A549 (cell line): ENCODE measurements at regions not wholly inside any gene's neighbourhood (a gene's known extent, or its start where the extent isn't known, plus 50 kb on each side); places are given as distances from the start of the nearest gene placed in this dataset.

ENCODE experiments used
- ATAC-seq, 2 experiments: fragments of 200-7000 bp in 1 of 2; fragments of >200 bp in 1 of 2; cut with Nextera tagmentation in 1 of 2; cut with Tn5 transposase in 1 of 2; 3 replicates each; pipeline versions ENCODE4 v1.8.0 to v1.9.1; 2018 to 2020; ENCODE audit warnings: mild to moderate bottlenecking in 1 of 2, moderate library complexity in 1 of 2
- CTCF ChIA-PET: fragments of 300-600 bp; sonication (Branson Sonifier 250); formaldehyde crosslinking; extraction: SDS; loops from one replicate; lab custom pipeline; 2021; ENCODE audit warnings: antibody characterized with exemption, inconsistent platforms; lab: Yijun Ruan, JAX
- POLR2A ChIA-PET: fragments of 350-600 bp; formaldehyde crosslinking; extraction: SDS; loops from one replicate; lab custom pipeline; 2021; ENCODE audit warnings: antibody characterized with exemption, inconsistent platforms; lab: Yijun Ruan, JAX
- DNase-seq, 2 experiments: peaks; one replicate each; pipeline versions ENCODE4 v3.0.0 to v3.0.0-alpha.2; 2011 to 2016; ENCODE audit warnings: low read depth in 1 of 2, low spot score in 1 of 2
- FAIRE-seq: peaks from 2 replicates; lab custom pipeline; 2011; peaks lifted over from hg19 to GRCh38; lab: Jason Lieb, UNC
- H3K27ac ChIP-seq, 2 experiments: fragments of >200 bp; sonication (Bioruptor Twin); formaldehyde crosslinking; 3 replicates each; pipeline ENCODE4 v1.5.1; 2016 to 2017
- H3K4me1 ChIP-seq: fragments of >200 bp; sonication (Bioruptor Twin); formaldehyde crosslinking; 3 replicates; pipeline ENCODE4 v1.6.1; 2016
- H3K4me2 ChIP-seq: fragments of >200 bp; sonication (Bioruptor Twin); formaldehyde crosslinking; 3 replicates; pipeline ENCODE4 v1.6.1; 2016
- H3K4me3 ChIP-seq: fragments of >200 bp; sonication (Bioruptor Twin); formaldehyde crosslinking; 3 replicates; pipeline ENCODE4 v1.5.1; 2016
- H3K9me3 ChIP-seq: fragments of >200 bp; sonication (Bioruptor Twin); formaldehyde crosslinking; 3 replicates; pipeline ENCODE4 v1.6.1; 2016
- CBX8 ChIP-seq: fragments of 200-600 bp; sonication (generic); IDR thresholded peaks from 2 replicates; pipeline ENCODE4 v1.6.1; 2016
- CHD2 ChIP-seq: fragments of 150-350 bp; IDR thresholded peaks from 2 replicates; pipeline ENCODE4 v1.6.1; 2014; ENCODE audit warnings: low read length; ENCODE audit not compliant: partially characterized antibody
- CHD4 ChIP-seq: fragments of 200-600 bp; sonication (generic); IDR thresholded peaks from 2 replicates; pipeline ENCODE4 v1.6.1; 2016; ENCODE audit warnings: antibody characterized with exemption, mild to moderate bottlenecking, borderline replicate concordance
- EHF ChIP-seq: fragments of 250-450 bp; sonication (Bioruptor Pico); IDR thresholded peaks from 2 replicates; pipeline ENCODE4 v1.5.0; 2020; ENCODE audit warnings: mild to moderate bottlenecking
- ESRRA ChIP-seq: fragments of 150-350 bp; IDR thresholded peaks from 2 replicates; pipeline ENCODE4 v1.6.1; 2014; ENCODE audit warnings: mild to moderate bottlenecking, low read length, borderline replicate concordance
- FOSL2 ChIP-seq, 2 experiments: fragments of 450-650 bp in 1 of 2; fragments of >200 bp in 1 of 2; sonication (Bioruptor Twin) in 1 of 2; formaldehyde crosslinking; IDR thresholded peaks; 2 replicates each; pipeline versions ENCODE4 v1.5.0 to v1.6.1; 2016 to 2020; ENCODE audit warnings: mild to moderate bottlenecking in 1 of 2, moderate library complexity in 1 of 2
- GATA3 ChIP-seq: IDR thresholded peaks from 2 replicates; pipeline ENCODE4 v1.6.1; 2012; ENCODE audit warnings: borderline replicate concordance
- HDAC2 ChIP-seq: fragments of 200-600 bp; sonication (generic); IDR thresholded peaks from 2 replicates; pipeline ENCODE4 v1.6.1; 2016
- HOXA7 ChIP-seq: fragments of 250-450 bp; sonication (Bioruptor Pico); IDR thresholded peaks from 2 replicates; pipeline ENCODE4 v1.5.0; 2020; ENCODE audit warnings: mild to moderate bottlenecking, moderate library complexity
- HOXB13 ChIP-seq: fragments of 250-450 bp; sonication (Bioruptor Pico); IDR thresholded peaks from 2 replicates; pipeline ENCODE4 v1.5.0; 2020; ENCODE audit warnings: low read depth, mild to moderate bottlenecking, moderate library complexity
- JUNB ChIP-seq: fragments of >200 bp; sonication (Bioruptor Twin); formaldehyde crosslinking; IDR thresholded peaks from 2 replicates; pipeline ENCODE4 v1.6.1; 2016
- KDM1A ChIP-seq: fragments of 200-600 bp; sonication (generic); IDR thresholded peaks from 2 replicates; pipeline ENCODE4 v1.6.1; 2016; ENCODE audit warnings: low read depth, mild to moderate bottlenecking
- KDM5A ChIP-seq: fragments of 200-600 bp; sonication (generic); IDR thresholded peaks from 2 replicates; pipeline ENCODE4 v1.6.1; 2016; ENCODE audit warnings: antibody characterized with exemption, mild to moderate bottlenecking
- MYC ChIP-seq: IDR thresholded peaks from 2 replicates; pipeline ENCODE4 v1.6.1; 2012; ENCODE audit warnings: mild to moderate bottlenecking, inconsistent platforms, low read length, improper control_type of control experiment, borderline replicate concordance
- NPAS2 ChIP-seq: fragments of 250-450 bp; sonication (Bioruptor Pico); IDR thresholded peaks from 2 replicates; pipeline ENCODE4 v1.8.0; 2022; ENCODE audit warnings: mild to moderate bottlenecking, moderate library complexity, borderline replicate concordance
- PHF8 ChIP-seq: fragments of 200-600 bp; sonication (generic); IDR thresholded peaks from 2 replicates; pipeline ENCODE4 v1.6.1; 2016; ENCODE audit warnings: low read depth, mild to moderate bottlenecking, antibody characterized with exemption, moderate library complexity, borderline replicate concordance
- POLR2A ChIP-seq: IDR thresholded peaks from 2 replicates; pipeline ENCODE4 v1.6.1; 2012; ENCODE audit warnings: mild to moderate bottlenecking, low read length
- RARB ChIP-seq: fragments of 250-450 bp; sonication (Bioruptor Pico); IDR thresholded peaks from 2 replicates; pipeline ENCODE4 v1.8.0; 2021; ENCODE audit warnings: mild to moderate bottlenecking, moderate library complexity
- RCOR1 ChIP-seq: fragments of 150-350 bp; IDR thresholded peaks from 2 replicates; pipeline ENCODE4 v1.6.1; 2014; ENCODE audit warnings: antibody characterized with exemption, low read length, low read depth
- RNF2 ChIP-seq: fragments of 200-600 bp; sonication (generic); IDR thresholded peaks from 2 replicates; pipeline ENCODE4 v1.6.1; 2016; ENCODE audit warnings: low read depth, mild to moderate bottlenecking, antibody characterized with exemption, moderate library complexity, borderline replicate concordance
- TP53 ChIP-seq: fragments of 250-450 bp; sonication (Bioruptor Pico); IDR thresholded peaks from 2 replicates; pipeline ENCODE4 v1.5.0; 2021; ENCODE audit warnings: mild to moderate bottlenecking, moderate library complexity
- ZC3H11A ChIP-seq: fragments of 450-650 bp; IDR thresholded peaks from 2 replicates; pipeline ENCODE4 v1.6.1; 2014; ENCODE audit warnings: antibody characterized with exemption, mild to moderate bottlenecking
- ZFP36 ChIP-seq: fragments of 450-650 bp; IDR thresholded peaks from 2 replicates; pipeline ENCODE4 v1.6.1; 2014; ENCODE audit warnings: borderline replicate concordance; ENCODE audit not compliant: partially characterized antibody
- ZNF302 ChIP-seq: fragments of 250-450 bp; sonication (Bioruptor Pico); IDR thresholded peaks from 2 replicates; pipeline ENCODE4 v1.9.0; 2021; ENCODE audit warnings: inconsistent platforms, mild to moderate bottlenecking, moderate library complexity
- WGBS: methylation state at CpG from one replicate; pipeline ENCODE4 v1.1.6; 2017; ENCODE audit errors: missing lambda C conversion rate; 5-methylcytosine and 5-hydroxymethylcytosine counted together
- TF ChIP-seq, protein P1 (sequence below): fragments of 450-650 bp; IDR thresholded peaks from 2 replicates; pipeline ENCODE4 v1.6.1; 2014; ENCODE audit warnings: antibody characterized with exemption
- TF ChIP-seq, protein P2 (sequence below): fragments of >200 bp; sonication (Bioruptor Twin); formaldehyde crosslinking; IDR thresholded peaks from 3 replicates; pipeline ENCODE4 v1.6.1; 2016
- TF ChIP-seq, protein P3 (sequence below): fragments of 150-350 bp; IDR thresholded peaks from 2 replicates; pipeline ENCODE4 v1.6.1; 2014; ENCODE audit warnings: low read depth, mild to moderate bottlenecking, low read length
- TF ChIP-seq, protein P4 (sequence below): IDR thresholded peaks from 2 replicates; pipeline ENCODE4 v1.6.1; 2012

DNA sequence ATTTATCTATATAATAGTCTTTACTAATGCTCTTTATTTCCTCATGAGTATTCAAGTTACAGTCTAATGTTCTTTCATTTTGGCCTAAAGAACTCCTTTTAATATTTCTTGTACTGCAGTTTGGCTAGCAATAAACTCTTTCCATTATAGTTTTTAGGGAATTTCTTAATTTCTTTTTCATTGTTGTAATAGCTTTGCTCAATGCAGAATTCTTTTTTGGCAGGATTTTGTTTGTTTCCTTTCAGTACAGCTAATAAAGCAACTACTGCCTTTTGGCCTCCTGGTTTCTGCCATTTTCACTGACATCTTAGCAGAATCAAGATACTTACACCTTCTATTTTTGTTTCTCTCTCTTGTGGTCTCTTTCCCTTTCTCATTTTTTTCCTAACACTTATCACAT is 390.4 kb upstream of the RGPD4 start:
- DNase-seq (no peak), ATAC-seq (no peak), FAIRE-seq (no peak)
- Histone ChIP-seq H3K4me2 (no peak overlapping the region), H3K9me3 (no peaks in the 10 kb centered on the region), H3K27ac (no peak overlapping the region), H3K4me3 (no peak overlapping the region), H3K4me1 (no peaks in the 10 kb centered on the region)
- POLR2A ChIA-PET: no interaction called here
- TF ChIP-seq, protein P1, sequence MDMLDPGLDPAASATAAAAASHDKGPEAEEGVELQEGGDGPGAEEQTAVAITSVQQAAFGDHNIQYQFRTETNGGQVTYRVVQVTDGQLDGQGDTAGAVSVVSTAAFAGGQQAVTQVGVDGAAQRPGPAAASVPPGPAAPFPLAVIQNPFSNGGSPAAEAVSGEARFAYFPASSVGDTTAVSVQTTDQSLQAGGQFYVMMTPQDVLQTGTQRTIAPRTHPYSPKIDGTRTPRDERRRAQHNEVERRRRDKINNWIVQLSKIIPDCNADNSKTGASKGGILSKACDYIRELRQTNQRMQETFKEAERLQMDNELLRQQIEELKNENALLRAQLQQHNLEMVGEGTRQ: no peak
- TF ChIP-seq CHD2: no peak
- TF ChIP-seq ESRRA: no peak
- no peak for TF ChIP-seq ZNF302
- no peak for TF ChIP-seq GATA3
- TF ChIP-seq RNF2: no peak
- TF ChIP-seq HOXB13: no peak
- TF ChIP-seq EHF (CRISPR knock-in tag): no peak
- no peak for TF ChIP-seq JUNB
- TF ChIP-seq MYC: no peak
- TF ChIP-seq NPAS2 (CRISPR knock-in tag): no peak
- TF ChIP-seq TP53 (CRISPR knock-in tag): no peak
- CTCF ChIA-PET: no interaction called here

DNA sequence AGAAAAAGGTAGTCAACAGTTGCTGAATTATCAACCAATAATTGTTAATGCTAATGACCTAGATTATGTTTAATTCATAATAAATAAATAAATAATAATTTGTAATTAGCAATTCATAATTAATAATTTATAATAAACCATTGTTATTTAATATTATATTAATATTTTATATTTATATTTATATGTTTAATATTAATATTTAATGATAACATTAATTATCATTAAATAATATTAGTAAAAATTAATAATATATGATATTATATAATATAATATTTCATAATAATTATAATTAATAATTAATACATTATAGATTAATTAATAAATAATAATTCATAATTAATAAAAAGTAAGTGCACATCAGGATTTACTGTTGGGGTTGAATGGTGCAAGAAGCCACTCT is 389.4 kb upstream of the RGPD4 start:
- Histone ChIP-seq H3K9me3 (no peaks in the 10 kb centered on the region), H3K4me3 (no peak overlapping the region), H3K4me1 (no peaks in the 10 kb centered on the region), H3K4me2 (no peak overlapping the region), H3K27ac (no peak overlapping the region)
- TF ChIP-seq HDAC2 (no peak), GATA3 (no peak), HOXA7 (CRISPR knock-in tag) (no peak), FOSL2 (IDR thresholded peaks at IDR 0.05) (no peak), FOSL2 (CRISPR knock-in tag; IDR thresholded peaks at IDR 0.05) (no peak), TP53 (CRISPR knock-in tag) (no peak), RNF2 (no peak), KDM1A (no peak), EHF (CRISPR knock-in tag) (no peak), KDM5A (no peak), MYC (no peak)
- TF ChIP-seq, protein P2, sequence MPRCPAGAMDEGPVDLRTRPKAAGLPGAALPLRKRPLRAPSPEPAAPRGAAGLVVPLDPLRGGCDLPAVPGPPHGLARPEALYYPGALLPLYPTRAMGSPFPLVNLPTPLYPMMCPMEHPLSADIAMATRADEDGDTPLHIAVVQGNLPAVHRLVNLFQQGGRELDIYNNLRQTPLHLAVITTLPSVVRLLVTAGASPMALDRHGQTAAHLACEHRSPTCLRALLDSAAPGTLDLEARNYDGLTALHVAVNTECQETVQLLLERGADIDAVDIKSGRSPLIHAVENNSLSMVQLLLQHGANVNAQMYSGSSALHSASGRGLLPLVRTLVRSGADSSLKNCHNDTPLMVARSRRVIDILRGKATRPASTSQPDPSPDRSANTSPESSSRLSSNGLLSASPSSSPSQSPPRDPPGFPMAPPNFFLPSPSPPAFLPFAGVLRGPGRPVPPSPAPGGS: no peak
- TF ChIP-seq, protein P3, sequence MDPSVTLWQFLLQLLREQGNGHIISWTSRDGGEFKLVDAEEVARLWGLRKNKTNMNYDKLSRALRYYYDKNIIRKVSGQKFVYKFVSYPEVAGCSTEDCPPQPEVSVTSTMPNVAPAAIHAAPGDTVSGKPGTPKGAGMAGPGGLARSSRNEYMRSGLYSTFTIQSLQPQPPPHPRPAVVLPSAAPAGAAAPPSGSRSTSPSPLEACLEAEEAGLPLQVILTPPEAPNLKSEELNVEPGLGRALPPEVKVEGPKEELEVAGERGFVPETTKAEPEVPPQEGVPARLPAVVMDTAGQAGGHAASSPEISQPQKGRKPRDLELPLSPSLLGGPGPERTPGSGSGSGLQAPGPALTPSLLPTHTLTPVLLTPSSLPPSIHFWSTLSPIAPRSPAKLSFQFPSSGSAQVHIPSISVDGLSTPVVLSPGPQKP: no peak
- POLR2A ChIA-PET: no interaction called here
- no peak for ATAC-seq
- no peak for FAIRE-seq
- CTCF ChIA-PET: no interaction called here
- no peak for DNase-seq

DNA sequence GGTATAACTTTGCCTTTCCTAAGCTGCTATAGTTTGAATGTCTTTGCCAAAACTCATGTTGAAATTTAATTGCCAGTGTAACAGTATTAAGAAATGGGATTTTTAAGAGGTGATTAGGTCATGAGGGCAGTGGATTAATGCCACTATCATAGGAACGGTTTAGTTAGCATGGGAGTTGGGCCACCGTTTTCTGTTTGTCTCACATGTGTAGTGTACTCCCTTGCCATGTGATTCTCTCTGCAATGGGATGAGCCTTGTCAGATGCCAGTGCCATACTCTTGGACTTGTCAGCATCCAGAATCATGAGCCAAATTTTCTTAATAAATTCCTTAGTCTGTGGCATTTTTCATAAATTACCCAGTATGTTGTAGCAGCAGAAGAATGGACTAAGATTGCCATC is 388.9 kb upstream of the RGPD4 start:
- Histone ChIP-seq H3K27ac (no peak overlapping the region), H3K4me1 (no peaks in the 10 kb centered on the region), H3K9me3 (no peaks in the 10 kb centered on the region), H3K4me3 (no peak overlapping the region)
- POLR2A ChIA-PET: no interaction called here
- TF ChIP-seq ZC3H11A (no peak), ZFP36 (no peak), RARB (CRISPR knock-in tag) (no peak), ZNF302 (no peak), CHD4 (no peak), NPAS2 (CRISPR knock-in tag) (no peak), PHF8 (no peak), POLR2A (no peak), RCOR1 (no peak), CBX8 (no peak)
- TF ChIP-seq, protein P4, sequence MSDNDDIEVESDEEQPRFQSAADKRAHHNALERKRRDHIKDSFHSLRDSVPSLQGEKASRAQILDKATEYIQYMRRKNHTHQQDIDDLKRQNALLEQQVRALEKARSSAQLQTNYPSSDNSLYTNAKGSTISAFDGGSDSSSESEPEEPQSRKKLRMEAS: no peak
- TF ChIP-seq, protein P1: no peak
- TF ChIP-seq, all 56 proteins: peak for 0
- CTCF ChIA-PET: no interaction called here
- no peak overlapping the region for H3K4me2 ChIP-seq
- ATAC-seq (no peak), FAIRE-seq (no peak), DNase-seq (no peak)
- 38% methylated on average over 2 of the region's 2 CpGs for WGBS
